ENCODE measurements at regions not wholly inside any gene's neighbourhood (a gene's known extent, or its start where the extent isn't known, plus 50 kb on each side); places are given as distances from the start of the nearest gene placed in this dataset.
"Not testable (repeated sequence)": the region's sequence is repeated elsewhere in the genome, so short reads cannot be mapped to it uniquely, and the experiment has no call there.

- DNase-seq: no peak
These were observed 352.1 kb upstream of the IRAK1BP1 start for GRCh38 chr6:78515271-78515670.

- no peak for DNase-seq
These were observed 350.0 kb upstream of the IRAK1BP1 start for GRCh38 chr6:78517399-78517798.

GRCh38 chr6:78523622-78524021, 343.7 kb upstream of the IRAK1BP1 start:
- no peak for DNase-seq

GRCh38 chr6:78525976-78526375, 341.4 kb upstream of the IRAK1BP1 start:
- no peak for DNase-seq

- DNase-seq: no peak
These were observed 340.9 kb upstream of the IRAK1BP1 start for GRCh38 chr6:78526432-78526831.

GRCh38 chr6:78528926-78529325, 338.4 kb upstream of the IRAK1BP1 start:
- no peak for DNase-seq

GRCh38 chr6:78530208-78530607, 337.1 kb upstream of the IRAK1BP1 start:
- no peak for DNase-seq

- no peak for DNase-seq
These were observed 333.9 kb upstream of the IRAK1BP1 start for GRCh38 chr6:78533426-78533825.

GRCh38 chr6:78533876-78534275, 333.5 kb upstream of the IRAK1BP1 start:
- no peak for DNase-seq

- no peak for DNase-seq
These were observed 329.3 kb upstream of the IRAK1BP1 start for GRCh38 chr6:78538002-78538401.

- DNase-seq: not testable (repeated sequence)
These were observed 319.7 kb upstream of the IRAK1BP1 start for GRCh38 chr6:78547636-78548035.

- no peak for DNase-seq
These were observed 316.0 kb upstream of the IRAK1BP1 start for GRCh38 chr6:78551361-78551760.

GRCh38 chr6:78552435-78552834, 314.9 kb upstream of the IRAK1BP1 start:
- no peak for DNase-seq

GRCh38 chr6:78554341-78554740, 313.0 kb upstream of the IRAK1BP1 start:
- DNase-seq: no peak

GRCh38 chr6:78559056-78559455, 308.3 kb upstream of the IRAK1BP1 start:
- DNase-seq: no peak

- no peak for DNase-seq
These were observed 306.3 kb upstream of the IRAK1BP1 start for GRCh38 chr6:78561015-78561414.

- no peak for DNase-seq
These were observed 301.4 kb upstream of the IRAK1BP1 start for GRCh38 chr6:78565997-78566396.

GRCh38 chr6:78570044-78570443, 297.3 kb upstream of the IRAK1BP1 start:
- no peak for DNase-seq

- no peak for DNase-seq
These were observed 289.8 kb upstream of the IRAK1BP1 start for GRCh38 chr6:78577585-78577984.

- DNase-seq: no peak
These were observed 288.9 kb upstream of the IRAK1BP1 start for GRCh38 chr6:78578430-78578829.

GRCh38 chr6:78580923-78581322, 286.4 kb upstream of the IRAK1BP1 start:
- DNase-seq: no peak

GRCh38 chr6:78583079-78583478, 284.3 kb upstream of the IRAK1BP1 start:
- no peak for DNase-seq

- DNase-seq: no peak
These were observed 277.9 kb upstream of the IRAK1BP1 start for GRCh38 chr6:78589436-78589835.

- DNase-seq: no peak
These were observed 273.3 kb upstream of the IRAK1BP1 start for GRCh38 chr6:78593898-78594667.

GRCh38 chr6:78594668-78595066, 272.7 kb upstream of the IRAK1BP1 start:
- DNase-seq: no peak

Data from right forelimb (tissue), 1 donor.